Small intestine (tissue), 7 donors: ENCODE measurements at regions not wholly inside any gene's neighbourhood (a gene's known extent, or its start where the extent isn't known, plus 50 kb on each side); places are given as distances from the start of the nearest gene placed in this dataset.
"Not testable (repeated sequence)": the region's sequence is repeated elsewhere in the genome, so short reads cannot be mapped to it uniquely, and the experiment has no call there.

Source experiments
- DNase-seq, 2 donors: peaks; one replicate each; pipeline versions ENCODE4 v3.0.0 to v3.0.0-alpha.2; 2013
- FAIRE-seq: peaks from 2 replicates; lab custom pipeline; 2012; peaks lifted over from hg19 to GRCh38; lab: Jason Lieb, UNC
- H3K27ac ChIP-seq, 3 donors: one replicate each; pipeline ENCODE4 v1.5.1; 2013; ENCODE audit warnings: low read length in 2 of 3, mild to moderate bottlenecking in 2 of 3, control low read depth in 1 of 3, inconsistent platforms in 1 of 3, low read depth in 1 of 3, moderate library complexity in 1 of 3
- H3K27me3 ChIP-seq, 3 donors: one replicate each; pipeline ENCODE4 v1.6.1; 2013; ENCODE audit warnings: low read length in 3 of 3, inconsistent platforms in 1 of 3; ENCODE audit not compliant: control insufficient read depth in 3 of 3, insufficient read depth in 3 of 3
- H3K36me3 ChIP-seq, 3 donors: one replicate each; pipeline ENCODE4 v1.6.1; 2013; ENCODE audit warnings: low read length in 3 of 3, inconsistent platforms in 1 of 3, low read depth in 1 of 3, mild to moderate bottlenecking in 1 of 3, moderate library complexity in 1 of 3; ENCODE audit not compliant: control insufficient read depth in 3 of 3, insufficient read depth in 2 of 3
- H3K4me1 ChIP-seq, 3 donors: one replicate each; pipeline ENCODE4 v1.6.1; 2013; ENCODE audit warnings: low read length in 2 of 3, inconsistent platforms in 1 of 3, low read depth in 1 of 3, mild to moderate bottlenecking in 1 of 3, moderate library complexity in 1 of 3; ENCODE audit not compliant: control insufficient read depth in 3 of 3, insufficient read depth in 2 of 3
- H3K4me3 ChIP-seq, 3 donors: one replicate each; pipeline ENCODE4 v1.5.1; 2013; ENCODE audit warnings: low read length in 3 of 3, control low read depth in 1 of 3, inconsistent platforms in 1 of 3, low read depth in 1 of 3, mild to moderate bottlenecking in 1 of 3, moderate library complexity in 1 of 3
- H3K9me3 ChIP-seq, 2 donors: one replicate each; pipeline ENCODE4 v1.6.1; 2013; ENCODE audit warnings: low read depth in 1 of 2, low read length in 1 of 2; ENCODE audit not compliant: control insufficient read depth in 2 of 2, insufficient read depth in 1 of 2
- WGBS, 3 donors: extraction: QIAGEN DNeasy Blood & Tissue Kit; methylation state at CpG; one replicate each; pipeline ENCODE4 v1.1.7; 2013; 5-methylcytosine and 5-hydroxymethylcytosine counted together
- donor health status: healthy with polysubstance abuse.
- donor health status: control.
- donor health status: control.
- donor health status: Bipolar disorder and iron deficiency.
- donor health status: healthy.

GRCh38 chr10:28184810-28185209, 118.1 kb downstream of the MPP7 start:
- Histone ChIP-seq H3K27me3 (no peaks in the 10 kb centered on the region), H3K27ac (no peak overlapping the region), H3K9me3 (no peaks in the 10 kb centered on the region), H3K4me1 (no peaks in the 10 kb centered on the region), H3K4me3 (no peak overlapping the region), H3K36me3 (no peaks in the 10 kb centered on the region)
- DNase-seq = no peak
- 96 to 100% (median 97%) methylated on average over 1 of the region's 1 CpG for WGBS, 3 donors
- FAIRE-seq = peak; percentile 96

- no peaks in the 10 kb centered on the region for H3K27me3 ChIP-seq
- H3K4me3 ChIP-seq = no peak overlapping the region
- FAIRE-seq = no peak
- H3K27ac ChIP-seq = no peak overlapping the region
- no peaks in the 10 kb centered on the region for H3K9me3 ChIP-seq
- H3K36me3 ChIP-seq = no peaks in the 10 kb centered on the region
- 69 to 80% (median 72%) methylated on average over 7 of the region's 7 CpGs for WGBS, 3 donors
- no peak for DNase-seq
- no peaks in the 10 kb centered on the region for H3K4me1 ChIP-seq
Measured at GRCh38 chr10:28181478-28182096, 121.3 kb downstream of the MPP7 start.

- H3K4me3 ChIP-seq = no peak overlapping the region
- DNase-seq = no peak
- H3K9me3 ChIP-seq = no peaks in the 10 kb centered on the region
- H3K4me1 ChIP-seq = no peaks in the 10 kb centered on the region
- H3K27ac ChIP-seq = no peak overlapping the region
- 63 to 72% (median 69%) methylated on average over 4 of the region's 4 CpGs for WGBS, 3 donors
- FAIRE-seq = no peak
- no peaks in the 10 kb centered on the region for H3K36me3 ChIP-seq
- H3K27me3 ChIP-seq = no peaks in the 10 kb centered on the region
Measured at GRCh38 chr10:28180654-28181053, 122.2 kb downstream of the MPP7 start.

GRCh38 chr10:28179743-28180099, 123.1 kb downstream of the MPP7 start:
- no peak for FAIRE-seq
- DNase-seq = no peak
- no peaks in the 10 kb centered on the region for H3K27me3 ChIP-seq
- H3K9me3 ChIP-seq = no peaks in the 10 kb centered on the region
- no peaks in the 10 kb centered on the region for H3K36me3 ChIP-seq
- H3K4me3 ChIP-seq = no peak overlapping the region
- no peak overlapping the region for H3K27ac ChIP-seq
- no peaks in the 10 kb centered on the region for H3K4me1 ChIP-seq

- no peaks in the 10 kb centered on the region for H3K4me1 ChIP-seq
- H3K27me3 ChIP-seq = no peaks in the 10 kb centered on the region
- no peaks in the 10 kb centered on the region for H3K9me3 ChIP-seq
- H3K27ac ChIP-seq = no peak overlapping the region
- no peak overlapping the region for H3K4me3 ChIP-seq
- H3K36me3 ChIP-seq = no peaks in the 10 kb centered on the region
- WGBS, 3 donors = 14 to 26% (median 16%) methylated on average over 4 of the region's 4 CpGs
- FAIRE-seq (peak; percentile 84), DNase-seq (peak; percentile 51 to 61)
Measured at GRCh38 chr10:28179006-28179742, 123.7 kb downstream of the MPP7 start.

DNA sequence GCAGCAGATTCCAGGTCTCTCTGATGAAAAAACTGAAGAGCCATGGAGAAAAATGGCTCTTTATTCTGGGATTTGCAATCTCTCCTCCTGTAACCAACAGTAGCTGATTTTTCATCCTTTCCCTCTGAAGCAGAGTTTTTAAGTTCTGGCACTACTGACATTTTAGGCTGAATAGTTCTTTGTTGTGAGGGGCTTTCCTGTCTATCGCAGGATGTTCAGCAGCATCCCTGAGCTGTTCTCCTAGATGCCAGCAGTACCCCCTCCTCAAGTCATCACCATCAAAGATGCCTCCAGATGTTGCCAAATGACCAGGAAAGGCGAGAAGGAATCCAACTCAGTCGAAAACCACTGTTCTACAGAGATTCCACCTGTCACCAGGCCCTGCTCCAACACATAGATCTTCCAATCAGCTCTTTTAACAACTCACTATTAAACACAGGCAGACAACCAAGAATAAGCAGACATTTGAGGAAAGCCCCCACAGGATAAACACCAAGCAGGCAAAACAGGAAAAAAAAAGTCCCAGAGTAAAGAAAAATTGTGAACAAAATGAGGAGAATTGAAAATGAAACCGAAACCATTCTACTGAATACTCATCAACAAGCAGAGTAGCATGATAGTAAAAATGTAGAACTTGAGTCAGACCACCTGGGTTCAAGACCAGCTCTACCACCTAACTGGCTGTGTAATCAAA, 124.8 kb downstream of the MPP7 start:
- H3K27me3 ChIP-seq = no peaks in the 10 kb centered on the region
- FAIRE-seq = peak; percentile 49
- DNase-seq = peak; percentile 37 to 41
- no peak overlapping the region for H3K4me3 ChIP-seq
- peak overlapping the region in 1 of 3 donors; percentile 62 for H3K27ac ChIP-seq
- H3K9me3 ChIP-seq = no peaks in the 10 kb centered on the region
- no peaks in the 10 kb centered on the region for H3K4me1 ChIP-seq
- WGBS, 3 donors = 51 to 76% (median 60%) methylated on average over 4 of the region's 4 CpGs
- no peaks in the 10 kb centered on the region for H3K36me3 ChIP-seq

DNA sequence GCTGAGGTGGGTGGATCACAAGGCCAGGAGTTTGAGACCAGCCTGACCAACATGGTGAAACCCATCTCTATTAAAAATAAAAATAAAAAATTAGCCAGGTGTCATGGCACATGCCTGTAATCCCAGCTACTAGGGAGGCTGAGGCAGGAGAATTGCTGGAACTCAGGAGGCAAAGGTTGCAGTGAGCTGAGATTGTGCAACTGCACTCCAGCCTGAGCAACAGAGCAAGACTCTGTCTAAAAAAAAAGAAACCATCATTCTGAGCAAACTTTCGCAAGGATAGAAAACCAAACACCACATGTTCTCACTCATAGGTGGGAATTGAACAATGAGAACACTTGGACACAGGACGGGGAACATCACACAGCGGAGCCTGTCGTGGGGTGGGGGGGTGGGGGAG, 126.4 kb downstream of the MPP7 start:
- peak in 1 of 2 donors; percentile 17 for DNase-seq
- H3K27ac ChIP-seq, H3K4me1 ChIP-seq, H3K27me3 ChIP-seq, FAIRE-seq, H3K36me3 ChIP-seq, H3K9me3 ChIP-seq, H3K4me3 ChIP-seq: not testable (repeated sequence)
- WGBS, 3 donors = 93 to 100% (median 100%) methylated on average over 2 to 4 of the region's 4 CpGs

DNA sequence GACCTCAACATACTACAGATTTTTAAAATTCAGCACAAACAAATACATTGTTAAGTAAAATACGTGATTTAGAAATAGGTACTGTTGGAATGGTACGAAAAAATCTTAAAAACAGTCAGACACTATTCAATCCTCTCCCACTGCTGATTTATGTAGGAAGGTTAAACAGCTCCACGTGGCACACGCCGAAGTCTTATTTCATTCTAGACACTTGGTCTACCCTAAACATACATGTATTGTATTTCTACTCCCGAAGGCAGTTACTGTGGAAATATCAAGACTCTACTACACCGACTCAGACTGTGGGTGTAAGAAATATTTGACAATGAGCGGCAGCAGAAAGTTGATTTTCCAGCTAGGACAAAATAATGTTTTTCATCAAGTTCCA, 130.6 kb downstream of the MPP7 start:
- no peak for FAIRE-seq

More for the DNA sequence above, 130.6 kb downstream of the MPP7 start:
- DNase-seq = no peak
- H3K4me1 ChIP-seq = no peaks in the 10 kb centered on the region
- no peaks in the 10 kb centered on the region for H3K9me3 ChIP-seq
- no peaks in the 10 kb centered on the region for H3K36me3 ChIP-seq
- H3K4me3 ChIP-seq = no peak overlapping the region
- 94 to 99% (median 96%) methylated on average over 8 of the region's 8 CpGs for WGBS, 3 donors
- no peaks in the 10 kb centered on the region for H3K27me3 ChIP-seq
- H3K27ac ChIP-seq = no peak overlapping the region
